ENCODE measurements at regions not wholly inside any gene's neighbourhood (a gene's known extent, or its start where the extent isn't known, plus 50 kb on each side); places are given as distances from the start of the nearest gene placed in this dataset.

DNA sequence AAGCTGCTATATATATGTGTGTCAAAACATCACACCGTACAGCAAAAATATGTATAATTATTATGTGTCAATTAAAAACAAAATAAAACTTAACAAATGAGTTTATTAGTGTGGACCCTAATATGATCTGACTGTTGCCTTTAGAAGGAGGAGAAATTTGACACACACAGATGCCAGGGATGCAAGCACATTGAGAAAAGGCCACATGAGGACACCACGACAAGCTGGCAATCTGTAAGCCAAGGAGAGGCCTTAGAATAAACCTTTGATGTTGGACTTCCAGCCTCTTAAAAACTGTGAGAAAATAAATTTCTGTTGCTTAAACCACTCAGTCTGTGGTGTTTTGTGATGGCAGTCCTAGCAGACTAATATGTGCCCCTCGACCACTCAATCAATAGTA, 214.7 kb downstream of the KCNS3 start:
- no peak for DNase-seq (ENCODE audit: low read depth in 4 of 4, low spot score in 1 of 4)

GRCh38 chr2:18092760-18093159, 214.3 kb downstream of the KCNS3 start:
- DNase-seq (ENCODE audit: low read depth in 4 of 4, low spot score in 1 of 4), result no peak

DNA sequence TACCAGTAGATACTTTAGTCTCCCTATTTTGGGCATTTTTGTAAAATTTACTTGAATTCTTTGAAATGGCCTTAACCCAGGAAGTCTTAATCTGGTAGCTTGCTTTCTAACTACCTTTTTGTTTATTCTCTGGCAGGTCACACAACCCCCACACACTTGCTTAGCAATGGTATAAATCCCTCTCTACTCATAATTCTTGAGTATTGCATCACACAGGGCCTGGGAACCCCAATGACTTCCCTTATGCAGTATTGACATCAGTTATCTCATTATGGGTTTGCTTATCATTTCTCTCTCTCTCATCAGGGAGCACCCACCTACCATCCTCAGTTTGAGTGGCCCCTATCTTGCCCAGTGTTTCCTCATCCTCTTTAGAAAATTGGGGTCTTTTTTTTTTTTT, 207.1 kb downstream of the KCNS3 start:
- no peak for DNase-seq (ENCODE audit: low read depth in 4 of 4, low spot score in 1 of 4)

DNA sequence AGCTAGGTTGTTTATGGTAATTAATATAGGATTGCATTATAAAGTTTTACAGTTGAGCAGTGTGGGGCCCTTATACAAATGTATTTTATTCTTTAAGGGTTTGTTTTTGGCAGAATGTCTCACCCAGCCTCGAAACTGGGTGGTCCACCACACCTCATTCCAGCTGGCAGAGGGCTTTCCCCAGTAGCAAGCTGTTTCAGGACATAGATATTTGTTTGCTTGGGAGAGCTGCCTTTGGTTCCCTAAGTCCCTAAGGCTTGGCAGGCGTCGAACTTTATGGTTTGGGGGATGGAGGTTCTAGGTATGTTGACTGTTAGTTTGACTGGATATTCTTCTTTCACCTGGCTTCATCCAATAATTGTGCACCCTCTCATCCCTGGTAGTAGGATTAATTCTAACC, 205.9 kb downstream of the KCNS3 start:
- DNase-seq (ENCODE audit: low read depth in 4 of 4, low spot score in 1 of 4), result no peak

- DNase-seq (ENCODE audit: low read depth in 4 of 4, low spot score in 1 of 4), result no peak
Measured at GRCh38 chr2:18083806-18084205, 205.3 kb downstream of the KCNS3 start.

DNA sequence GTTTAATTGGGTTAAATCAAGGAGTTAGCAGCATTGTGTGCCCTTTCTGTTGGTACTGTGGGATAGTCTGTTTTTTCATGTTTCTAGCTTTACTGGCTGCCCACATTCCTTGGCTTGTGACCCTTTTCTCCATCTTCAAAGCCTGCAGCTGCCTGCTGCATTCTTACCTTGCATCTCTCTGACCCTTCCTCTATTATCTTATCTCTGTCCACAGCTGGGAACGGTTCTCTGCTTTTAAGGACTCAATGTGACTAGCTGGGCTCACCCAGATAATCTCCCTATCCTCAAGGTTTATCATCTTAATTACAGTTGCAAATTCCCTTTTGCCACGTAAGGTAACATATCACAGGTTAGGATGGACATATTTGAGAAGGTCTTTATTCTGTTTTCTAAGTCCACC, 199.7 kb downstream of the KCNS3 start:
- no peak for DNase-seq (ENCODE audit: low read depth in 4 of 4, low spot score in 1 of 4)

- no peak for DNase-seq (ENCODE audit: low read depth in 4 of 4, low spot score in 1 of 4)
Measured at GRCh38 chr2:18077704-18078103, 199.2 kb downstream of the KCNS3 start.

DNA sequence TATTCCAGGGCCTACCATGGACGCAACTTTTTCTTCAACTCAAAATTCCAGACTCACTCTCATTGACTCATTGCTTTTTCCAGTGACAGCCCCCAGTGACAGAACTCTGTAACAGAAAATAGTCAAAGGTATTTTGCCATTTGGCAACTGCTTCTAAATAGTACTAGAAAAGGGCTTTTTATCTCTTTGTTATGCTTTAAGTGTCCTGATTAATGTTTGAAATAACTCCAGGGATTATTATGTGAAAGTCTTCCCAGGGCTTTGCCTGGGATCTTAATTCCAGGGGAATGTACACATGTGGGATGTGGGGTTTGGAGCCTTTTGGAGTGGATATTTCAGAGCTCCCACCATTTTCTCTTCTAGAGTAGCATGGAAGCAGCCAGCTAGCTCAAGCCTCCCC, 198.8 kb downstream of the KCNS3 start:
- DNase-seq (ENCODE audit: low read depth in 4 of 4, low spot score in 1 of 4), result no peak

GRCh38 chr2:18074476-18074875, 196.0 kb downstream of the KCNS3 start:
- DNase-seq (ENCODE audit: low read depth in 4 of 4, low spot score in 1 of 4), result no peak

DNA sequence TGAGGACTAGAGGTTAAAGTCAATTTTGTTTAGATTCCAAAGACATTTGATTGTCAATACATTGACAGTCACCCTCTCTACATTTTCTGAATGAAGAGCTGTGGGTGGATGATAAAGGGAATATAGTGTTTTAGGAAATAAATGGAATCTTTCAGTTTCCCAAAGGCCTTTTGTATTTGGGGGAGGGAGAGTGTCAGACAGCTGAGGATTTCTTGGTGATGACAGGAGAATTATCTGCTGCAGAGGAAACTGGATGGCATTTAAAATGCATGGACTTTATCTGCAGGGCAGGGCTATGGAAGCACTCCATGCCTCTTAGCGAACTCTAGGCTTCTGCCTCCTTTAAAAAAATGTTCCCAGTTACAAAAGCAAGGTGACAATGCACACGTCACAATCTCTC, 195.1 kb downstream of the KCNS3 start:
- DNase-seq (ENCODE audit: low read depth in 4 of 4, low spot score in 1 of 4), result no peak

- DNase-seq (ENCODE audit: low read depth in 4 of 4, low spot score in 1 of 4), result no peak
Measured at GRCh38 chr2:18067588-18068384, 189.3 kb downstream of the KCNS3 start.

DNA sequence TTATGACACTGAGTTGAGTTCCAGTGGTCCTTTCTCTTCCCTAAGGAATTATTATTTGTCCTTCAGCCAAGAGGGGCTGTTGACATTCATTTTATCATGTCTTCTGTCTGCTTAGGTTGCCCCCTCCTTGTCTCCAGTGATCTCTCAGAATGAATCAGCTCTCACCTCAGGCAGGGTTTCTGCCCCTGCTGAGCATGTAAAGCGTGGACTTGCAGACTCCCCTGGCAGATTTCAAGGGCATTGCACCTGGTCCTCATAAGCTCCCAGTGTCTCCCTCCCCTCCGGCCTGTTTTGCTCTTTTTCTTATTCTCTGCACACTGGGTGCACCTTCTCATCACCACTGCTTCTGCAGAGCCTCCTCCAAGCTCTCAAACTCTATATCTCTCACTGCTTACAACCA, 188.4 kb downstream of the KCNS3 start:
- no peak for DNase-seq (ENCODE audit: low read depth in 4 of 4, low spot score in 1 of 4)

GRCh38 chr2:18066066-18066465, 187.6 kb downstream of the KCNS3 start:
- DNase-seq (ENCODE audit: low read depth in 4 of 4, low spot score in 1 of 4), result no peak

DNA sequence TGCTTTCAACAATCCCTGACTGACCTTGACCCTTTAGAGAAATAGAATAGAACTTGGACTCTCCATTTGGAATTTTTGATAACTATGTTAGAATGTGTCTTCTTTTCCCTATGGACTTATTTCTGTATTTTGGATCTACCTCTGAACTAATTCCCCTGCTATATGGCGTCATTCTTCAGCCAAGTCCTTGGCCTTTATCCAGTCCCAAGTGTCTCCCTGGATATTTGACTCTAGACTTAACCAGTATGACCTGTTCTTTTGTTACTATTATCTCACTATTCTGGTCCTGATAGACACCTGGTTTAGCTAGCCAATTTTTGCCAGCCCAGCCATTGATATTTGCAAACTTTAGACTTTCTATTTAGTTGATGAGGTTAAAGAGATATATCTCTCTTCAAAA, 186.8 kb downstream of the KCNS3 start:
- DNase-seq (ENCODE audit: low read depth in 4 of 4, low spot score in 1 of 4), result no peak

DNA sequence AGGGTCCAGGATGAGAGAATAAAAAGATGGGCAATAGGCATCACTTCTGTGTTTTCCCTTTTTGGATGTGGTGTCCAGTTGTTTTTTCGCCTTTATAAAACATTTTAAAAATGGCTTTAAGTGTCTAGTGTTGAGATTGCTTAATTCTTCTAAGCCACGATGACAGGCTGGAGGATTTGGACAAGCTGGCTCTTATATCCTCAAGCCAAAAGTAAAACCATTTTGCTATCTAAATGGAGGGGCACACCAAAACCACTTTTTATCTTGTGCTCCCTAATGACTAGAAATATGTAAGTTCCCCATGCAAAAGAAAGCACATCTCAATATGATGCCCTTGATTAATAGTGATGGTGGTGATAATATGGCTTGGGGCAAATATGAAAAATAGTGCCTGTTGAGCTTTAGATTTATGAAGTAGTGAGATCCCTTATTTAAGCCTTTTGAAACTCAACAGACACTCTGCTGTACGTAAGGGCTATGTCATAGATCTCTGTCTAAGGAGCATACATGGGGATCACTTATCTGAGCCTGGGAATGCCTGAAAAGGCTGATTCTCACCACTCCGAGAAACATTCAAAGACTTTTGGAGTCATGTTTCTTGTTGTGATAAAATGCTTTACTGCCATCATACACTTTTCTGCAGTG, 185.5 kb downstream of the KCNS3 start:
- DNase-seq (ENCODE audit: low read depth in 4 of 4, low spot score in 1 of 4), result no peak

GRCh38 chr2:18062892-18063291, 184.4 kb downstream of the KCNS3 start:
- no peak for DNase-seq (ENCODE audit: low read depth in 4 of 4, low spot score in 1 of 4)

- DNase-seq (ENCODE audit: low read depth in 4 of 4, low spot score in 1 of 4), result no peak
Measured at GRCh38 chr2:18061717-18062116, 183.2 kb downstream of the KCNS3 start.

DNA sequence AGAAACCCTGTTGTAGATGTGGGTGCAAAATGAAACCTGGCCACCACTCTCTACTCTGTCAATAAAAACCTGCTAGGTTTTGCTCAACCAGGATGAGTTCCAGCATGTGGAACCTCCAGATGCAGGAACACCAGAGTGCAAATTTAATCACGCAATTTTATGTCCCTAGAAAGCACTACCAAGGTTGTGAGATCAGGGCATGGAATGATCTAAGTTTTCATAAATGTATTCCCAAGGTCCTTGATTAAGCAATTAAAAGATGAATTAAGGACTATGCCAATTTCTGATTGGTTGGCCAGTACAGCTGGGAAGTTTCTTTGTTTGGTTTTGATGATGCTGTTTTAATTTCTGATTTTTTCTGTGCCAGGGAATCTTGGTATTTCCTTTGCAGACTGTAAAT, 179.2 kb downstream of the KCNS3 start:
- no peak for DNase-seq (ENCODE audit: low read depth in 4 of 4, low spot score in 1 of 4)

GRCh38 chr2:18055290-18055689, 176.8 kb downstream of the KCNS3 start:
- no peak for DNase-seq (ENCODE audit: low read depth in 4 of 4, low spot score in 1 of 4)

DNA sequence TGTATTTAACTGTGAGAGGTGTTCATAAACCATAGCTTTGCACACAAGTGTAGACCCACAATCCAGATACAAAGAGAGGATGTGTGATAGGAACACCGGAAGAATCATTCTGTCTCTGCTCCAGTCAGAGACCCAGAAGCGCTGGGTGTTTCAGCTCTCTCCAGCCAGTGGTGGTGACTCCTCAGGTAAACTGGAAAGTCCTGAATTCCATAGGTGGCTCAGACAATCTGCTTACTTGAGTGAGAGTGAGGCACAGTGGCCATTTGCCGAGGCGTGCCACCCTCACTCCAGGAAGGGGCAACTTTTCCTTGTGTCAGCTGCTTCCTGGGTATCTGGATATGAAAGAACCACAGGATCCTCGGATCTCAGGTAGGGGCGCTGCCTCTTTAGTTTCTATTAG, 171.5 kb downstream of the KCNS3 start:
- DNase-seq (ENCODE audit: low read depth in 4 of 4, low spot score in 1 of 4), result no peak

DNA sequence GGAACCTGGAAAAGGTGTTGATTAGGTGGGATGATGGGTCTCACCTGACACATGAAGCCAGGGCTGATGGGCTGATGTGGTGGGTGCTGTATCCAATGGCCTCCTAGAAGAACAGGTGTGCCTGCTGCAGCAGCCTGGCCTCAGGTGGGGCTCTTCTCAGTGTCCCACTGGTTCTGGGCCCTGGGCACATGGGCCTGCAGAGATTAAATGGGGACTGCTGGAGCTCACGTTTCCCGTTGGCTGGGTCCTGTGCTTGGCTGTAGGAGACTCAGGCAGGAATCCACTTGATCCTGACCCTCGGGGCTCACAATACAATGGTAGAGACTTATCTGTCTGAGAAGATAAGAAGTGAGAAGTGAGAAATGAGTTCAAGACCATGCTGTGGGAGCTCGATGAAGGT, 170.9 kb downstream of the KCNS3 start:
- DNase-seq (ENCODE audit: low read depth in 4 of 4, low spot score in 1 of 4), result no peak

DNA sequence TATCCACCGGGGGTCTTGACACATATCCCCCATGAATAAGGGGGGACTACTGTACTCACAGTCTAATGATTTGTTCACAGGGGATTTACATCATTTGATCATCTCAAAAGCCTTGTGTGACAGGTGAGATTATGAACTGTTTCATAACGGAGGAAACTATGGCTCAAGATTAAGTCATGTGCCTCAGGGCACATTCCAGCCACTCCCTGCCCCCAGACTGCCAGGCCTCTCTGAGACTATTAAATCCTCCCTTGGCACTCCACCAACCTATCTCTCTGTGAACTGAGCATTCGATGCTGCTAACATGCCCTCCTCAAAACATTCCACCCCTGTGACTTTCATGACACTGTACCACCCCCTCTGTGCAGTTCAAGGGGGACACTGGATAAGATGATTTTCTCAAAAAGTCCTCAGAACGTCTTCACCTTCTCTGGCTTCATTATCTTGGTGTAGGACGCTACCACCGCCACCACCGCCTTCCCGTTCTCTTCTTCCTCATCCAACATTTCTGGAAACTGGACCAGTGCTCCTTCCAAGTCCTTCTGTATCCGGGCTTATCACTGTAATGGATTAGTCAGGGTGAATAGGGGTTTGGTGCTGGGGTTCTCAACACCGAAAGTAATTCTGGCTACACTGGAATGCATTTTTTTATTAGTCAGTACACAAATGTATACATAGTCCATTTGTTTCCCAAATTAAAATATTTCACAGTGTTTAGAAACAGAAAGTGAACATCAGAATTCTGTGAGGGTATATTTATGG, 169.6 kb downstream of the KCNS3 start:
- DNase-seq (ENCODE audit: low read depth in 4 of 4, low spot score in 1 of 4), result no peak
